HCT116 (cell line): ENCODE measurements at regions not wholly inside any gene's neighbourhood (a gene's known extent, or its start where the extent isn't known, plus 50 kb on each side); places are given as distances from the start of the nearest gene placed in this dataset.

ENCODE experiments used
- ATAC-seq: fragments of 200-7000 bp; cut with Tn5 transposase; 2 replicates; pipeline ENCODE4 v1.9.1; 2020; ENCODE audit warnings: mild to moderate bottlenecking, moderate library complexity
- BruUV-seq: library from RNA; stranded (reverse); fragments of 400-500 nt; replicated peaks from 2 replicates; lab custom pipeline; 2021; lab: Mats Ljungman, UMichigan
- CTCF ChIA-PET: fragments of 300-600 bp; sonication (Branson Sonifier 250); formaldehyde crosslinking; loops from one replicate; lab custom pipeline; 2021; ENCODE audit warnings: antibody characterized with exemption; lab: Charles Lee
- POLR2A ChIA-PET: fragments of 300-600, 350-600 bp; sonication (Branson Sonifier 250); formaldehyde crosslinking; loops from one replicate; lab custom pipeline; 2021; ENCODE audit warnings: antibody characterized with exemption; lab: Charles Lee
- RAD21 ChIA-PET, 2 experiments: fragments of 300-600 bp; sonication (Branson Sonifier 250); formaldehyde crosslinking; loops; one replicate each; lab custom pipeline; 2023; ENCODE audit warnings: low total read pairs in 2 of 2; ENCODE audit not compliant: uncharacterized antibody in 2 of 2, unreplicated experiment in 2 of 2, low non-redundant PET in 1 of 2; lab: Charles Lee
- DNase-seq: peaks from one replicate; pipeline ENCODE4 v3.0.0-alpha.2; 2010; ENCODE audit warnings: low read depth, low spot score
- H2AFZ ChIP-seq: fragments of 200-600 bp; shearing (Covaris generic), sonication (generic); 2 replicates; pipeline ENCODE4 v1.6.1; 2017; ENCODE audit warnings: low read depth, mixed run types, mixed read lengths, antibody characterized with exemption, low read length; ENCODE audit not compliant: poor library complexity, severe bottlenecking
- H3K27ac ChIP-seq: 2 replicates; pipeline ENCODE4 v1.5.1; 2012; ENCODE audit warnings: low read depth, low read length
- H3K27me3 ChIP-seq: fragments of 200-600 bp; sonication (generic); 2 replicates; pipeline ENCODE4 v1.6.1; 2016; ENCODE audit warnings: mixed run types, low read length, mixed read lengths; ENCODE audit not compliant: insufficient read depth
- H3K36me3 ChIP-seq, 2 experiments: fragments of 200-500 bp in 1 of 2; fragments of 200-600 bp in 1 of 2; sonication (Bioruptor generic) in 1 of 2; sonication (generic) in 1 of 2; 2 replicates each; pipeline versions ENCODE4 v1.5.1 to v1.6.1; 2014 to 2016; ENCODE audit warnings: low read length in 2 of 2, inconsistent platforms in 1 of 2, mixed read lengths in 1 of 2, mixed run types in 1 of 2; ENCODE audit not compliant: insufficient read depth in 2 of 2, control insufficient read depth in 1 of 2
- H3K4me1 ChIP-seq, 2 experiments: fragments of 200-600 bp in 1 of 2; sonication (generic) in 1 of 2; 2 replicates each; pipeline versions ENCODE4 v1.5.1 to v1.6.1; 2012 to 2017; ENCODE audit warnings: low read length in 2 of 2, inconsistent platforms in 1 of 2, mild to moderate bottlenecking in 1 of 2, mixed read lengths in 1 of 2, mixed run types in 1 of 2, moderate library complexity in 1 of 2; ENCODE audit not compliant: insufficient read depth in 2 of 2, control insufficient read depth in 1 of 2
- H3K4me2 ChIP-seq: fragments of 200-600 bp; sonication (generic); 2 replicates; pipeline ENCODE4 v1.6.1; 2017; ENCODE audit warnings: mixed run types, low read length, mixed read lengths
- H3K4me3 ChIP-seq, 2 experiments: fragments of 200-600 bp in 1 of 2; sonication (generic) in 1 of 2; replicated peaks in 1 of 2; 2 replicates each; pipeline ENCODE4 v1.5.1; 2011 to 2016; ENCODE audit warnings: low read length in 2 of 2, control low read depth in 1 of 2, low read depth in 1 of 2, mild to moderate bottlenecking in 1 of 2, mixed read lengths in 1 of 2, mixed run types in 1 of 2
- H3K79me2 ChIP-seq: fragments of 200-600 bp; sonication (generic); 2 replicates; pipeline ENCODE4 v1.6.1; 2017; ENCODE audit warnings: mild to moderate bottlenecking, mixed run types, low read length, moderate library complexity, mixed read lengths; ENCODE audit not compliant: insufficient read depth
- H3K9ac ChIP-seq: fragments of 200-600 bp; sonication (generic); 2 replicates; pipeline ENCODE4 v1.6.1; 2016; ENCODE audit warnings: low read length, mixed read lengths
- H3K9me2 ChIP-seq: fragments of 200-600 bp; sonication (generic), shearing (Covaris generic); 2 replicates; pipeline ENCODE4 v1.6.1; 2017; ENCODE audit warnings: mixed run types, mild to moderate bottlenecking, moderate library complexity; ENCODE audit not compliant: insufficient read depth
- H3K9me3 ChIP-seq, 2 experiments: fragments of 200-500 bp in 1 of 2; fragments of 200-600 bp in 1 of 2; sonication (Bioruptor generic) in 1 of 2; sonication (generic) in 1 of 2; 2 replicates each; pipeline ENCODE4 v1.6.1; 2014 to 2017; ENCODE audit warnings: low read length in 2 of 2, mixed read lengths in 2 of 2, inconsistent platforms in 1 of 2, low read depth in 1 of 2, mild to moderate bottlenecking in 1 of 2, mixed run types in 1 of 2, moderate library complexity in 1 of 2; ENCODE audit not compliant: control insufficient read depth in 1 of 2, insufficient read depth in 1 of 2
- H4K20me1 ChIP-seq: fragments of 200-600 bp; sonication (generic), shearing (Covaris generic); 2 replicates; pipeline ENCODE4 v1.6.1; 2017; ENCODE audit warnings: mixed run types, mild to moderate bottlenecking, moderate library complexity; ENCODE audit not compliant: insufficient read depth
- ATF3 ChIP-seq: IDR thresholded peaks from 2 replicates; pipeline ENCODE4 v1.6.1; 2012
- EZH2 ChIP-seq: fragments of 200-600 bp; sonication (generic); IDR thresholded peaks from 2 replicates; pipeline ENCODE4 v1.6.1; 2017; ENCODE audit warnings: antibody characterized with exemption, mixed run types
- FOSL1 ChIP-seq: IDR thresholded peaks from 2 replicates; pipeline ENCODE4 v1.6.1; 2012; ENCODE audit warnings: low read depth
- JUND ChIP-seq: IDR thresholded peaks from 2 replicates; pipeline ENCODE4 v1.6.1; 2012
- MAX ChIP-seq: IDR thresholded peaks from 2 replicates; pipeline ENCODE4 v1.6.1; 2012
- POLR2AphosphoS5 ChIP-seq: IDR thresholded peaks from 2 replicates; pipeline ENCODE4 v1.6.1; 2011; ENCODE audit warnings: mild to moderate bottlenecking, low read depth, low read length, moderate library complexity
- RAD21 ChIP-seq: IDR thresholded peaks from 2 replicates; pipeline ENCODE4 v1.6.1; 2012; ENCODE audit warnings: low read depth, mild to moderate bottlenecking
- REST ChIP-seq: IDR thresholded peaks from 2 replicates; pipeline ENCODE4 v1.6.1; 2012; ENCODE audit warnings: low read depth
- SIN3A ChIP-seq: IDR thresholded peaks from 2 replicates; pipeline ENCODE4 v1.6.1; 2012; ENCODE audit warnings: low read depth
- SRF ChIP-seq: IDR thresholded peaks from 2 replicates; pipeline ENCODE4 v1.6.1; 2012; ENCODE audit warnings: low read depth
- TCF7L2 ChIP-seq: IDR thresholded peaks from 2 replicates; pipeline ENCODE4 v1.7.0; 2011; ENCODE audit warnings: borderline replicate concordance, inconsistent platforms; ENCODE audit not compliant: insufficient read depth, insufficient read length; ENCODE audit errors: extremely low read depth
- ZBTB33 ChIP-seq: IDR thresholded peaks from 2 replicates; pipeline ENCODE4 v1.6.1; 2011; ENCODE audit warnings: mild to moderate bottlenecking, low read length, moderate library complexity; ENCODE audit not compliant: insufficient replicate concordance; ENCODE audit errors: extremely low read depth
- ZNF274 ChIP-seq: fragments of 200-500 bp; sonication (Bioruptor generic); IDR thresholded peaks from 2 replicates; pipeline ENCODE4 v1.6.1; 2014; ENCODE audit warnings: mild to moderate bottlenecking, low read depth, low read length, inconsistent platforms
- intact Hi-C: fragments of 100-400 bp; cut with micrococcal nuclease; formaldehyde crosslinking; loops from 2 replicates; pipeline ENCODE4 v1.10.0; 2022

GRCh38 chr20:22931653-22932608 is 103.2 kb upstream of the SSTR4 start (continued):
- TF ChIP-seq MAX (no peak), JUND (no peak), SIN3A (no peak), POLR2AphosphoS5 (no peak), REST (no peak), SRF (no peak)

GRCh38 chr20:22939181-22939580 is 95.9 kb upstream of the SSTR4 start:
- RAD21 ChIA-PET, result no interaction called here
- no peak for ATAC-seq
- Histone ChIP-seq H3K4me1 (no peaks in the 10 kb centered on the region), H3K79me2 (no peaks in the 10 kb centered on the region), H3K4me3 (no peak overlapping the region), H3K9me3 (no peaks in the 10 kb centered on the region), H3K4me2 (no peak overlapping the region), H3K27me3 (peaks cover 43% of the 10 kb centered on the region), H4K20me1 (no peaks in the 10 kb centered on the region), H3K36me3 (no peaks in the 10 kb centered on the region), H3K9me2 (no peaks in the 10 kb centered on the region), H3K9ac (no peak overlapping the region), H3K27ac (no peak overlapping the region), H2AFZ (no peak overlapping the region)
- no peak for TF ChIP-seq REST
- TF ChIP-seq ZNF274, result no peak
- TF ChIP-seq ZBTB33, result no peak
- no peak for TF ChIP-seq ATF3
- no peak for TF ChIP-seq RAD21
- no peak for TF ChIP-seq JUND
- no peak for TF ChIP-seq SIN3A
- TF ChIP-seq EZH2, result no peak
- TF ChIP-seq FOSL1, result no peak
- no peak for TF ChIP-seq TCF7L2
- BruUV-seq, result no TSS peak
- CTCF ChIA-PET, result no interaction called here
- POLR2A ChIA-PET, result no interaction called here
- intact Hi-C loops, result no loop called here
- no peak for DNase-seq
